HG02885 (cell line): ENCODE measurements at regions not wholly inside any gene's neighbourhood (a gene's known extent, or its start where the extent isn't known, plus 50 kb on each side); places are given as distances from the start of the nearest gene placed in this dataset.

Experiments used
- ATAC-seq: cut with Tn5 transposase; IDR thresholded peaks from one replicate; pipeline ENCODE4 v1.9.1; 2021; ENCODE audit warnings: mild to moderate bottlenecking; ENCODE audit not compliant: unreplicated experiment, poor library complexity

- ATAC-seq = no peak
Observed at GRCh38 chr9:13478639-13479038, 199.1 kb upstream of the MPDZ start.

- no peak for ATAC-seq
Observed at GRCh38 chr9:13478160-13478559, 198.7 kb upstream of the MPDZ start.

- no peak for ATAC-seq
Observed at GRCh38 chr9:13470836-13471235, 191.3 kb upstream of the MPDZ start.

GRCh38 chr9:13467157-13467556 lies 187.7 kb upstream of the MPDZ start:
- ATAC-seq = no peak

- ATAC-seq = no peak
Observed at GRCh38 chr9:13461414-13461991, 182.0 kb upstream of the MPDZ start.

GRCh38 chr9:13459071-13459470 lies 179.6 kb upstream of the MPDZ start:
- no peak for ATAC-seq

- ATAC-seq = no peak
Observed at GRCh38 chr9:13457795-13458194, 178.3 kb upstream of the MPDZ start.

GRCh38 chr9:13450723-13451122 lies 171.2 kb upstream of the MPDZ start:
- peak; percentile 82 for ATAC-seq

GRCh38 chr9:13448482-13448881 lies 169.0 kb upstream of the MPDZ start:
- no peak for ATAC-seq

- ATAC-seq = no peak
Observed at GRCh38 chr9:13447843-13448422, 168.4 kb upstream of the MPDZ start.

GRCh38 chr9:13446938-13447842 lies 167.7 kb upstream of the MPDZ start:
- no peak for ATAC-seq

- ATAC-seq = no peak
Observed at GRCh38 chr9:13446286-13446937, 166.9 kb upstream of the MPDZ start.

- no peak for ATAC-seq
Observed at GRCh38 chr9:13445103-13445500, 165.6 kb upstream of the MPDZ start.

- ATAC-seq = no peak
Observed at GRCh38 chr9:13444245-13445102, 165.0 kb upstream of the MPDZ start.

GRCh38 chr9:13443346-13444244 lies 164.1 kb upstream of the MPDZ start:
- ATAC-seq = no peak

- ATAC-seq = no peak
Observed at GRCh38 chr9:13439685-13440476, 160.4 kb upstream of the MPDZ start.

GRCh38 chr9:13437866-13438265 lies 158.4 kb upstream of the MPDZ start:
- no peak for ATAC-seq

- ATAC-seq = no peak
Observed at GRCh38 chr9:13436591-13436990, 157.1 kb upstream of the MPDZ start.
